ENCODE measurements at regions not wholly inside any gene's neighbourhood (a gene's known extent, or its start where the extent isn't known, plus 50 kb on each side); places are given as distances from the start of the nearest gene placed in this dataset.

DNA sequence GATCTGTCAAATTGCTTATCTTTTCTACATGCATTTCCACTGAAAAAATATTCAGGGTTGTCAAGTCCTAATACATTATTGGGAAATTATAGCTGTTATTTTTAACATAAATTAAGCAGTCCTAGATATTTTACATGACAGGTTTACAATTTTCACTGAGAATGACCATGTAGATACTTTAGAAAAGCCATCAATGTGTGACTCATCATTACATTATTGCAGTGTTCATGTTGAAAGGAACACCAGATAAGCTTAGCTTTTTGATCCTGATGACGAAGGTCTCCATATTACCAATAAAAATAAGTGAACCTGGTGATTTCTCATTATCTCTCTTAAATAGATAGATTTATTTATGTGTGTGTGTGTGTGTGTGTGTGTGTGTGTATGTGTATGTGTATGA is 529.5 kb upstream of the PCDH15 start:
- ChIA-PET CTCF (interaction anchor here (1.1 kb wide), 1 partner anchor 297 kb away, joined by 3 read pairs; no protein-coding TSS in a partner anchor), POLR2A (no interaction called here)
- TF ChIP-seq FOXK2 (IDR thresholded peaks at IDR 0.05) (no peak), FOXA1 (IDR thresholded peaks at IDR 0.05) (no peak), BHLHE40 (IDR thresholded peaks at IDR 0.05; ENCODE audit: borderline replicate concordance) (no peak), ZNF384 (IDR thresholded peaks at IDR 0.05) (no peak), SUZ12 (IDR thresholded peaks at IDR 0.05) (no peak), SP1 (IDR thresholded peaks at IDR 0.05) (no peak), LEF1 (IDR thresholded peaks at IDR 0.05; ENCODE audit: borderline replicate concordance) (peak; percentile 13; the same call in 1 of the 2 replicates), TARDBP (IDR thresholded peaks at IDR 0.05) (no peak), FOXM1 (IDR thresholded peaks at IDR 0.05; ENCODE audit: borderline replicate concordance) (no peak), HDGF (IDR thresholded peaks at IDR 0.05; ENCODE audit: borderline replicate concordance) (no peak), NFRKB (IDR thresholded peaks at IDR 0.05) (no peak), L3MBTL2 (conservative IDR thresholded peaks at IDR 0.05) (no peak), ARNT (IDR thresholded peaks at IDR 0.05) (peak; percentile 43; the same call in 1 of the 2 replicates), CTBP1 (IDR thresholded peaks at IDR 0.05; ENCODE audit: borderline replicate concordance) (peak; percentile 86), ELF4 (IDR thresholded peaks at IDR 0.05) (no peak)
- TF ChIP-seq, protein P1, sequence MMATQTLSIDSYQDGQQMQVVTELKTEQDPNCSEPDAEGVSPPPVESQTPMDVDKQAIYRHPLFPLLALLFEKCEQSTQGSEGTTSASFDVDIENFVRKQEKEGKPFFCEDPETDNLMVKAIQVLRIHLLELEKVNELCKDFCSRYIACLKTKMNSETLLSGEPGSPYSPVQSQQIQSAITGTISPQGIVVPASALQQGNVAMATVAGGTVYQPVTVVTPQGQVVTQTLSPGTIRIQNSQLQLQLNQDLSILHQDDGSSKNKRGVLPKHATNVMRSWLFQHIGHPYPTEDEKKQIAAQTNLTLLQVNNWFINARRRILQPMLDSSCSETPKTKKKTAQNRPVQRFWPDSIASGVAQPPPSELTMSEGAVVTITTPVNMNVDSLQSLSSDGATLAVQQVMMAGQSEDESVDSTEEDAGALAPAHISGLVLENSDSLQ (IDR thresholded peaks at IDR 0.05), result peak; percentile 87
- no peak for DNase-seq (ENCODE audit: extremely low spot score)

DNA sequence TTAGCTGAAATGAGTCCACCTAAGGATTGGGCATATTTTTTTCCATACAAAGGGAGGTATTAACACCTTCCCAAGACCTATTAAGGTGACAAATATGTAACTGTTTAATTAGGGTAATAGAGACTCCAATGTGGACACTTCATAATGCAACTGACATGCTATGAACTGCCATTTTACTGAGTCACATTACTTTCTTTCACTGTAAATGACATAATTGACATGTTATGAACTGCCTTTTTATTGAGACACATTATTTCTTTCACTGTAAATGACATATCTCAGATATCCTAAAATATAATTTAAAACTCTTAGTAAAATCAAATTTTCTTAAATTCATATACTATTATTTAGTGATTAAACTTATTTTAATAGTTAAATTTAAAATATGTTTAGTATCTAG is 528.8 kb upstream of the PCDH15 start:
- CTCF ChIA-PET, result interaction anchor here (1.1 kb wide), 1 partner anchor 298 kb away, joined by 3 read pairs; no protein-coding TSS in a partner anchor
- no peak for DNase-seq (ENCODE audit: extremely low spot score)
- TF ChIP-seq CTBP1 (IDR thresholded peaks at IDR 0.05; ENCODE audit: borderline replicate concordance), result no peak
- no peak for TF ChIP-seq FOXK2 (IDR thresholded peaks at IDR 0.05)
- TF ChIP-seq, protein P1 (IDR thresholded peaks at IDR 0.05), result 0 out of 2 replicates have a peak, but pooled peaks have one; percentile 23
- TF ChIP-seq TARDBP (IDR thresholded peaks at IDR 0.05), result no peak
- POLR2A ChIA-PET, result interaction anchor here (0.6 kb wide), 1 partner anchor 118 kb away, joined by 3 read pairs; no protein-coding TSS in a partner anchor

DNA sequence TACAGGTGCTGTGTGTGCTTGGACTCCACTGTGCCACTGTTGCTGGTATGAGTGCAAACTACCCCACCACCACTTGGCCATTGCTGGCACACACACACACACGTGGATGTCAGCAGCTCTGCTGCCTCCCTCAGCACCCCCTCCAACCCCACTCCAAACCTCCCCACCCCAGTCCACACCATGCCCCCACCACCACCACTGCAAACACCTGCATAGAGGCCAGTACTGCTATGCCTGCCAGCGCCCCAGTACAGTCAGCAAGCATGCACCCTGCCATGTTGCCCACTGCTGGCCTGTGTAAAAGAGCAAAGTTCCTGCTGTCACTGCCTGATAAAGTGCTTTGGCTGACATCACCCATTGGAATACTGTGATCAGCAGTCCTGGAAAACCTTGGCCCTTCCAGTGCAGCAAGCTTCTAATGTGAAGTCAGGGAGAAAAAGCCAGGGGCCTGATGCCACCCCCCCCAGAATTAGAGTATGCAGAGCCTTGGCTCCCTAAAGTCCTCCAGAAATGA is 519.2 kb upstream of the PCDH15 start:
- ChIA-PET CTCF (no interaction called here), POLR2A (no interaction called here)
- no peak for DNase-seq (ENCODE audit: extremely low spot score)
- TF ChIP-seq LEF1 (IDR thresholded peaks at IDR 0.05; ENCODE audit: borderline replicate concordance), result no peak
- no peak for TF ChIP-seq CTBP1 (IDR thresholded peaks at IDR 0.05; ENCODE audit: borderline replicate concordance)
- TF ChIP-seq ELF4 (IDR thresholded peaks at IDR 0.05), result no peak
- TF ChIP-seq HDGF (IDR thresholded peaks at IDR 0.05; ENCODE audit: borderline replicate concordance), result no peak
- no peak for TF ChIP-seq SP1 (IDR thresholded peaks at IDR 0.05)
- no peak for TF ChIP-seq FOXM1 (IDR thresholded peaks at IDR 0.05; ENCODE audit: borderline replicate concordance)

DNA sequence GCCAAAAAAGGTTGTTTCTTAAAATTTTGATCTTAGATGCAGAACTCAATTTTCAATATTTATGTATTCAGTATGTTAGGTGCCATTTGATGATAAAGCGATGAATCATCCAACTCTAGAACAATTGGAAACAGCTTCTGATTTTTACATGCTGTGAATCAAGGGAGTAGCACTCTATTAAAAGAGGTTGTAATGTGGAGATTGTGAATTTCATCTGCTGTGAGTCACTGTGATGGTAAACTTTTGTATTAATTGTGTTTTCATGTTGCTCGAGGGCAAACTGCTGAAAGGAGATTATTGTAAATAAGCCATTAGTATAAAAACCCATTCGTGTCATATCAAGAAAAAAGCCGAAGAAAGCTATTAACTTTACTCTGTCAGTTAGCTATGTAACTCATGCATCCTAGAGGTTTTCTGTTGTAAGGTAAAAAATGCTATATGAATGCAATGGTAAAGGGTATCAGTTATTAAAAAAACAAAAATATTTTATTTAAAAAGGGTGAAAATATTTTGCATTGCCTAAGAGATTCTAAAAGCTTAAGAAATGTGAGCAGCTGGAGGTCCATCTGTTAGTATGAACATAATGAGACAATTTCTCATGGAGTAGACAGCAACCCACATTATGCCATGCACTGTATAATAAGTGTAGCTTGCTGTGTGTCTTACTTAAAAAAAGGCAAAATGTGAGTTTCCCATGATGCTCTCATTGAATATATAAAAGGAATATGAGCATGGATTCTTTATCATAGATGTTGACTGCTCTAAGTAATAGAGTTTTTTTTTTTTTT is 511.0 kb upstream of the PCDH15 start:
- DNase-seq (ENCODE audit: extremely low spot score), result no peak
- POLR2A ChIA-PET, result no interaction called here
- CTCF ChIA-PET, result no interaction called here
- TF ChIP-seq HDGF (IDR thresholded peaks at IDR 0.05; ENCODE audit: borderline replicate concordance), result no peak
- TF ChIP-seq TARDBP (IDR thresholded peaks at IDR 0.05), result no peak
- TF ChIP-seq L3MBTL2 (conservative IDR thresholded peaks at IDR 0.05), result no peak
- TF ChIP-seq FOXK2 (IDR thresholded peaks at IDR 0.05), result no peak
- TF ChIP-seq, protein P1 (IDR thresholded peaks at IDR 0.05), result no peak
- TF ChIP-seq NFRKB (IDR thresholded peaks at IDR 0.05), result no peak
- no peak for TF ChIP-seq CTBP1 (IDR thresholded peaks at IDR 0.05; ENCODE audit: borderline replicate concordance)
- no peak for TF ChIP-seq ELF4 (IDR thresholded peaks at IDR 0.05)
- no peak for TF ChIP-seq FOXM1 (IDR thresholded peaks at IDR 0.05; ENCODE audit: borderline replicate concordance)
- no peak for TF ChIP-seq FOXA1 (IDR thresholded peaks at IDR 0.05)
- no peak for TF ChIP-seq LEF1 (IDR thresholded peaks at IDR 0.05; ENCODE audit: borderline replicate concordance)
- no peak for TF ChIP-seq SUZ12 (IDR thresholded peaks at IDR 0.05)
- TF ChIP-seq ARNT (IDR thresholded peaks at IDR 0.05), result no peak
- TF ChIP-seq BHLHE40 (IDR thresholded peaks at IDR 0.05; ENCODE audit: borderline replicate concordance), result no peak
- TF ChIP-seq ZNF384 (IDR thresholded peaks at IDR 0.05), result no peak

DNA sequence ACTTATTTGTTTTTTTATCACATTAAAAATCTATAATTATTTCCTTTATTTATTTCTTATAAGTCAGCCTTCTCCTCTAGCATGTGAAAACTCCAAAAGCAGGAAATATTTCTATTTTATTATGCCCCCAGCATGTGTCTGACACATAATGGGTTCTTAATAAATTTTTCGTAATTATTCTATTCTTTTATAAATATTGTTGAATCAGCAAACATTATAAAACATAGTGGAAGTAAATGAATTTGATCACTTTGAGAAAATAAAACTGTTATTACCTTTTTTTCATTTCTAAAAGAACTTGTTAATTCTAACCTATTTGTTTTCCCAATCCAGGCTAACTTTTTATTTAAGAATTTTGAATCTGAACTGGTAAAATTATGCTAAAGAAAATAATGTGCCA is 509.1 kb upstream of the PCDH15 start:
- no peak for DNase-seq (ENCODE audit: extremely low spot score)
- TF ChIP-seq SUZ12 (IDR thresholded peaks at IDR 0.05), result no peak
- TF ChIP-seq LEF1 (IDR thresholded peaks at IDR 0.05; ENCODE audit: borderline replicate concordance), result no peak
- no peak for TF ChIP-seq CTBP1 (IDR thresholded peaks at IDR 0.05; ENCODE audit: borderline replicate concordance)
- no peak for TF ChIP-seq FOXM1 (IDR thresholded peaks at IDR 0.05; ENCODE audit: borderline replicate concordance)
- TF ChIP-seq FOXK2 (IDR thresholded peaks at IDR 0.05), result no peak
- TF ChIP-seq ELF4 (IDR thresholded peaks at IDR 0.05), result no peak
- TF ChIP-seq TARDBP (IDR thresholded peaks at IDR 0.05), result no peak
- no peak for TF ChIP-seq NFRKB (IDR thresholded peaks at IDR 0.05)
- TF ChIP-seq FOXA1 (IDR thresholded peaks at IDR 0.05), result no peak
- no peak for TF ChIP-seq HDGF (IDR thresholded peaks at IDR 0.05; ENCODE audit: borderline replicate concordance)
- TF ChIP-seq ARNT (IDR thresholded peaks at IDR 0.05), result no peak
- TF ChIP-seq L3MBTL2 (conservative IDR thresholded peaks at IDR 0.05), result no peak
- ChIA-PET POLR2A (no interaction called here), CTCF (no interaction called here)

DNA sequence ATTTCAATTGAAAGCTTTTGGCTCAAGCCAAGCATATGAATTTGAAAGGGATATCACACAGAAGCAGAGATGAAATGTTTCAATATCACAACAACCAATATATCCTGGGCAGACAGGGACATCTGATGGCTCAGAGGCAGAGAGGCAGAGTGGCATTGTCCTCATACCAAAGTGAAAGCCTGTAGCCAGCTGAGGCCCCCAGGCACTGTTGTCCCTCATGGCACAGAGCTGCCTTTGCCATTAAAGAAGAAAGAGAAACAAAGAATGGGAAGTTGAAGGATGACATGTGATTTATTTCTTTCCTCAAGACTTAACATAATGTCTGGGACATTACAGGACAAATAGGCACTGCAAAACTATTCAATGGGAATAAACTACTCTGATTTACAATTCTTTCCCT is 504.3 kb upstream of the PCDH15 start:
- no peak for DNase-seq (ENCODE audit: extremely low spot score)
- POLR2A ChIA-PET, result no interaction called here
- CTCF ChIA-PET, result no interaction called here
- TF ChIP-seq SP1 (IDR thresholded peaks at IDR 0.05) (no peak), ELF4 (IDR thresholded peaks at IDR 0.05) (no peak), LEF1 (IDR thresholded peaks at IDR 0.05; ENCODE audit: borderline replicate concordance) (no peak), ARNT (IDR thresholded peaks at IDR 0.05) (no peak), FOXA1 (IDR thresholded peaks at IDR 0.05) (no peak), BHLHE40 (IDR thresholded peaks at IDR 0.05; ENCODE audit: borderline replicate concordance) (no peak), FOXM1 (IDR thresholded peaks at IDR 0.05; ENCODE audit: borderline replicate concordance) (no peak), CTBP1 (IDR thresholded peaks at IDR 0.05; ENCODE audit: borderline replicate concordance) (no peak), L3MBTL2 (conservative IDR thresholded peaks at IDR 0.05) (no peak)
- TF ChIP-seq, protein P1 (IDR thresholded peaks at IDR 0.05), result no peak
